ENCODE measurements at regions not wholly inside any gene's neighbourhood (a gene's known extent, or its start where the extent isn't known, plus 50 kb on each side); places are given as distances from the start of the nearest gene placed in this dataset.

GRCh38 chr4:180710628-180711337 is 1532.4 kb upstream of the TENM3 start:
- TF ChIP-seq EZH2 (IDR thresholded peaks at IDR 0.05) (no peak), POLR2AphosphoS5 (IDR thresholded peaks at IDR 0.05; ENCODE audit: borderline replicate concordance, low read depth, low read length) (no peak), FOXP2 (optimal IDR thresholded peaks at IDR 0.05; ENCODE audit: control extremely low read depth, extremely low read length, insufficient read depth) (no peak)
